SHP77 treated with DMSO at 0.1 percent for 48 hours (cell line): ENCODE measurements at regions not wholly inside any gene's neighbourhood (a gene's known extent, or its start where the extent isn't known, plus 50 kb on each side); places are given as distances from the start of the nearest gene placed in this dataset.
"Not testable (repeated sequence)": the region's sequence is repeated elsewhere in the genome, so short reads cannot be mapped to it uniquely, and the experiment has no call there.

Source experiments
- DNase-seq: peaks from one replicate; lab custom pipeline; 2025; lab: John Stamatoyannopoulos, UW

GRCh38 chr5:52015760-52016159 lies 632.5 kb downstream of the ISL1 start:
- DNase-seq = no peak

- no peak for DNase-seq
Observed at GRCh38 chr5:52017567-52017966, 634.3 kb downstream of the ISL1 start.

- DNase-seq = no peak
Observed at GRCh38 chr5:52024359-52024758, 641.1 kb downstream of the ISL1 start.

DNA sequence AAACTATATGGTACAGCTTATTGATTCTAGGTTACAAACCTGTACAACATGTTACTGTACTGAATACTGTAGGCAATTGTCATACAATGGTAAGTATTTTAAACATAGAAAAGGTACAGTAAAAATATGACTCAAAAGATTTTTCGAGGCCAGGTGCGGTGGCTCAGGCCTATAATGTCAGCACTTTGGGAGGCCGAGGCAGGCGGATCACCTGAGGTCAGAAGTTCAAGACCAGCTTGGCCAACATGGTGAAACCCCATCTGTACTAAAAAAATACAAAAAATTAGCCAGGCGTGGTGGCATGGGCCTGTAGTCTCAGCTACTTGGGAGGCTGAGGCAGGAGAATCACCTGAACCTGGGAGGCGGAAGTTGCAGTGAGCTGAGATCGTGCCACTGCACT lies 646.6 kb downstream of the ISL1 start:
- not testable (repeated sequence) for DNase-seq

DNA sequence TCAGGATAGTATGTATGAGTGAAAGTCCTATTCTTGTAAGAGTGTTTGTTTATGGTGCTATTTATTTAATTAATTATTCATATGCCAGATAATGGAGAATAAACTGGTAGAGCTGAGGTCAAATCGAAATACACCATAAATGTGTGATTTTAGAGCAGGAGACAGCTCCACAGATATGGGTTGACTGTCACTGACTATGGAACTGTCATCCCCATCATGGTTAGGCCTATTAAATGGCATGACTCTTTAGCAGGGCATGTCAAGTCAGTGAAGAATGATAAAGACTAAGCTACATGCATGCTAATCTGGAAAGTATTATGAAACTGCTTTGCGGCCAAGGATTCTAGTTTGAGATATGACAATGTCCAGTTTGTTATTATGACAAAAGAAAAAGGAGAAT lies 658.6 kb downstream of the ISL1 start:
- no peak for DNase-seq

DNA sequence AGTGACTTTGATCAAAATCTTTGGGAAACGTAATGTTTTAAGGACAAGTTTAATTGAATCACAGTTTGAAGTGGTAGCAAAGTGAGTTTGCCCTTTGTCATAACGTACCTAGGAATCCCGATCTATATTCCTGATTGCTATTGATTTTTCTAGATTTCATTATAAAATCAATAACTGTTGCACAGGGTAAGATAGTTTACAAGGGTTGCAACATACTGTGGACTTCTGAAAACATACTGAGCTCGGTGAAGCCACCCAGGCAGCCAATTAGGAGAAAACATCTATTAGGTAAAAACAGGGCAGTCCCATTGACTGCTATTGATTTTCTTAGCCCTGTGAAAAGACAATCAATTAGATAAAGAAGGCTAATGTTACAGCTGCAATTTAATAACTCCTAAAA lies 659.9 kb downstream of the ISL1 start:
- no peak for DNase-seq

DNA sequence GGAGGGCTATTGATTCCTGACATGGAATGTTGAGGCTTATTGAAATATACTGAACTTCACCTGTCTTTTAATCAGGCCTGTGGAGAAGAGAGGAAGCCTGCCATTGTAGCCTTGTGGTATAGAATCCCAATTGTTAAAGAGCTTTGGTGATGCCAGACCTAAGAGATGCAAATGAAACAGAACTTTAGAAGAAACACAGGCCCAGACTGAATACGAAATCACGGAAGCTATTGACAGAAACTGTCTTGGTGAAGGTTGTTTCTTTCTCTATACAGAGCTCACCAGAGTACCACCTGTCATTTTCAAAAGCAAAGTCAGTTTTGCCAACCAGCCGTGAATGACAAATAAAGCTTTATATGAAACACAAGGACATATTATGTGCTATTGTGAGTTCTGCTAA lies 660.3 kb downstream of the ISL1 start:
- no peak for DNase-seq

DNA sequence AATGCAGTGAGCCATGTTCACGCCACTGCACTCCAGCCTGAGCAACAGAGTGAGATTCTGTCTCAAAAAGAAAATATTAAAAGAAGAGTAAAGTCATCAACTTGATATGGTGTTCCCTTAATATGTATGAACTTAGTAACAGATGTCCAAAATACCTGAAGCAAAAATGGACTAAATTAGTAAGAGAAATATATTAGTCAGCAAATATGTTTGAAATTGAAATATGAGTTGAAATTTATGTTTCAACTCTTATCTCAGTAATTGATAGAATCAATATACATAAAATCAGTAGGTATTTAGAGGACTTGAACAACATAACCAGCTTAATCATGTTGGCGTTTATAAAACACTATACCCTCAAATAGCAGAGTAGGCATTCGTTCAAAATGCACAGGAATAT lies 668.5 kb downstream of the ISL1 start:
- DNase-seq = no peak

DNA sequence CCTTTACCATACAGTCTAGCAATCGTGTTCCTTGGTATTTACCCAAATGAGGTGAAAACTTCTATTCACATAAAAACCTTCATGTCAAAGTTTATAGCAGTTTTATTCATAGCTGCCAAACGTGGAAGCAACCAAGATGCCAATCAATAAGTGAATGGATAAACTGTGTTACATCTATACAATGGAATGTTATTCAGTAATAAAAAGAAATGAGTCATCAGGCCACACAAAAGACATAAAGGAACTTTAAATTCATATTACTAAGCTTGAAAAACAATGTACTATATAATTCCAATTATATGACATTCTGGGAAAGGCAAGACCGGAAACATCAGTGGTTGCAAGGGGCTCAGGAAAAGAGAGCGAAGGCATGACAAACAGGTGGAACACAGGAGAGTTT lies 679.9 kb downstream of the ISL1 start:
- no peak for DNase-seq

GRCh38 chr5:52065182-52065581 lies 681.9 kb downstream of the ISL1 start:
- DNase-seq = no peak

GRCh38 chr5:52069997-52070396 lies 686.7 kb downstream of the ISL1 start:
- no peak for DNase-seq

GRCh38 chr5:52073993-52074689 lies 690.9 kb downstream of the ISL1 start:
- no peak for DNase-seq

DNA sequence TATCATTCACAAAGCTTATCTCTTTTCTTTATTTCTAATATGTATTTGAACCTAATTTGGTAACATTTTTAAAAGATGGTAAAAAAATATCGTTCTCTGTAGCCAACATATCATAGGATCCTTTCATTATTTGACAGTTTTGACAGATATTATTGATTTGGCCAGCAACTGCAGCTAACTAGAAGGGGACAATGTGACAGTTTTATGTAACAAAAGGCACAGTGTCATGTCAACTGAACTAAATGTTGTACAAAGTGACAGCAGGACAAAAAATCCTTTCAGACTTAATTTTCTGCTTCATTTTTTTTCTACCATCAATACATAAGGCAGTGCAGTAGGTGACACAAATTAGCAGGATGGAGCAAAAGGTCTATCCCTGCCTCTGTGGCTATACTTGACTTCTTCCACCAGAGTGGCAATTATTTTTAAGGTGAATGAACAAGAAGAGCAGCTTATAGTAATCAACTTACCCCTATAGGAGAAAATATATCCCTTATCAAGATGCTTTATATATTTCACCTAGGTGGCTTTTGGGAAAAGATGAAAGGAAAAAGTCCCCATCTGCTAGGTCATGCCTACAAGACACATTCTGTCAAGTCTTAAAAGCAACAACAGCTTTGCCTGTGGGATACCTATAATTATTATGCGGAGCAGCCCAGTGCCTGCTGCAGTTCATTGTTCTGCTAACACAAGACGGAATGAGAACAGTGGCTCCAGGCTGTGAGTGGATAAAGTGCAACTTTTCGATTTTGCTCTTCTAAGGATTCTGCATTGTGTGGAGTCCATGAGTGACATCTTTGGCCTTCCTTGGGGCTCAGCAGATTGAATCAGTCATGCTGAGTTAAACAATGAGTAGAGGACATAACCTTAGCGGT lies 694.9 kb downstream of the ISL1 start:
- DNase-seq = no peak

DNA sequence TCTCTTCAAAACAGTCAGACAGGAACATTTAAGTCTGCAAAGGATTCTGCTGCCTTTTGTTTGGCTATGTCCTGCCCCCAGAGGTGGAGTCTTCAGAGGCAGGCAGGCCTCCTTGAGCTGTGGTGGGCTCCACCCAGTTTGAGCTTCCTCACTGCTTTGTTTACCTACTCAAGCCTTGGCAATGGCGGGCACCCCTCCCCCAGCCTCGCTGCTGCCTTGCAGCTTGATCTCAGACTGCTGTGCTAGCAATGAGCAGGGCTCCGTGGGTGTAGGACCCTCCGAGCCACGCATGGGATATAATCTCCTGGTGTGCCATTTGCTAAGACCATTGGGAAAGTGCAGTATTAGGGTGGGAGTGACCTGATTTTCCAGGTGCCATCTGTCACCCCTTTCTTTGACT lies 685.4 kb upstream of the ITGA1 start:
- DNase-seq = not testable (repeated sequence)

- no peak for DNase-seq
Observed at GRCh38 chr5:52107210-52107905, 680.4 kb upstream of the ITGA1 start.

GRCh38 chr5:52119768-52120167 lies 667.9 kb upstream of the ITGA1 start:
- no peak for DNase-seq

- DNase-seq = no peak
Observed at GRCh38 chr5:52132053-52132452, 655.7 kb upstream of the ITGA1 start.

DNA sequence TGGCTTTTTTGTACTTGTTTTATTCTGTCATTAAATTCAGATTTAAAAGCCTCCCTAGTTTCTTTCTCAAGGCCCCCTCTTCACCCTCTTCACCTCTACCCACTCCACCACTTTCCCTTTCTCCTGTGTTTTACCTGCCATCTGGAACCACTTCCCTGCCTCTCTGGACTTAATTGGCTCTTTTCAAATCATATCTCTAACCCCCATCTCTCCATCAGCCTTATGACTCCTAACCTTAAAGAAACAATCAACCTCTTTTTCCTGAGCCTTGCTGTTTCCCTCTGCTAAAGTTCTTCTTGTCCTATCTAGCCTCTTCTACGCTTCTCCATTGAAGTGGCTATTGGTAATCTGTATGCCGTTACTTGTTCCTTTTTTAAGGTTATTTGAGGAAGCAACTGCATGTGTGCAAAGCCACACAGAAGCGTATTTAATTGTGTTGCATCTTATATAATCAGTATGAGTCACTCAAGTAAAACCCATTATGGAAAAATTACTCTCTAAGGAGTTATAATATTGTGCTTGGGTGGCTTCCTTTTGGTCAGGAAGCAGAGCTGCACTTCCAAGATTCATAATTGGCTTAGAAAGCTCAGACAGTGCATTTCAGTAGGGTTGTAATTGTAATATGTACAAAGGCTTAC lies 653.6 kb upstream of the ITGA1 start:
- DNase-seq = no peak

- no peak for DNase-seq
Observed at GRCh38 chr5:52139888-52140615, 647.7 kb upstream of the ITGA1 start.

GRCh38 chr5:52148679-52149078 lies 639.0 kb upstream of the ITGA1 start:
- no peak for DNase-seq

DNA sequence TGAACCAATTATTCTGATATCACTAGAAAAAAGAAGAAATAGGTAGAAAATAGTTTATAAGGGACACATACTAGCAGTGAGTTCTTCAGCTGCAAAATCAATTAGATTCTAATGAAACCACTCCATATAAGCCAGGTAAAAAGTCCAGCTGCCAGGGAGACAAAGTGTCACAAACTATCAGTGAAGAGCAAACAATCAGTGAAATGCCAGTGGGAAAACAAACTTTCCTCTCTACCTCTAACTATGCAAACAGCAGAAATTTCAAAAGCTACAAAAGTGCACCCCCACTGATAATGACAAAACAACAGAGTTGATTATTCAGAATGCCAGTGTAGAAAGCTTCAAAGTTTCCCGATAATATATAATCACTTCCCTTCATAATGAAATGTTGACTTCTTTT lies 637.2 kb upstream of the ITGA1 start:
- no peak for DNase-seq

DNA sequence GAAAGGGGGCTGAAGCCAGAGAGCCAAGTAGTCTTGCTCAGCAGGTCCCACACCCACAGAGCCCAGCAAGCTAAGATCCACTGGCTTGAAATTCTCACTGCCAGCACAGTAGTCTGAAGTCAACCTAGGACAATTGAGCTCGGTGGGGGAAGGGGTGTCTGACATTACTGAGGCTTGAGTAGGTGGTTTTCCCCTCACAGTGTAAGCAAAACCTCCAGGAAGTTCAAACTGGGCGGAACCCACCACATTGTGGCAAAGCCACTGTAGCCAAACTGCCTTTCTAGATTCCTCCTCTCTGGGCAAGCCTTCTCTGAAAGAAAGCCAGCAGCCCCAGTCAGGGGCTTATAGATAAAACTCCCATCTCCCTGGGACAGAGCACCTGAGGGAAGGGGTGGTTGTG lies 630.9 kb upstream of the ITGA1 start:
- not testable (repeated sequence) for DNase-seq
